Keratinocyte (primary cell): ENCODE measurements at regions not wholly inside any gene's neighbourhood (a gene's known extent, or its start where the extent isn't known, plus 50 kb on each side); places are given as distances from the start of the nearest gene placed in this dataset.

Experiments used
- CTCF ChIP-seq, 3 experiments: IDR thresholded peaks in 1 of 3; conservative IDR thresholded peaks in 1 of 3; optimal IDR thresholded peaks in 1 of 3; 2 replicates in 2 of 3; 3 replicates in 1 of 3; pipeline versions ENCODE3 to v1.5.1; 2011; ENCODE audit warnings: low read length in 3 of 3, mild to moderate bottlenecking in 3 of 3, moderate library complexity in 2 of 3, control low read depth in 1 of 3, inconsistent platforms in 1 of 3; ENCODE audit not compliant: insufficient read depth in 2 of 3; ENCODE audit errors: extremely low read depth in 1 of 3
- EZH2 ChIP-seq: IDR thresholded peaks from one replicate; pipeline ENCODE4 v1.6.1; 2012; ENCODE audit warnings: inconsistent platforms, mild to moderate bottlenecking, low read length, moderate library complexity

- TF ChIP-seq CTCF (optimal IDR thresholded peaks at IDR 0.05 in 1 of 3, IDR thresholded peaks at IDR 0.05 in 1 of 3, conservative IDR thresholded peaks at IDR 0.05 in 1 of 3; ENCODE audit: extremely low read depth in 1 of 3, insufficient read depth in 2 of 3, low read length in 3 of 3), result no peak
- TF ChIP-seq EZH2, result no peak
Observed at GRCh38 chr15:87730706-87731105, 525.8 kb downstream of the NTRK3 start.
